ENCODE measurements at regions not wholly inside any gene's neighbourhood (a gene's known extent, or its start where the extent isn't known, plus 50 kb on each side); places are given as distances from the start of the nearest gene placed in this dataset.

- ATAC-seq (ENCODE audit: low read depth): no peak
- Histone ChIP-seq H4K20me1 (ENCODE audit: control insufficient read depth, insufficient read depth, low read length, poor library complexity, severe bottlenecking) (no peaks in the 10 kb centered on the region), H3K27me3 (replicated peaks in 1 of 4; ENCODE audit: control extremely low read depth in 1 of 4, control insufficient read depth in 3 of 4, insufficient read depth in 4 of 4, low read length in 3 of 4) (peaks cover 0 to 4% (median 0%) of the 10 kb centered on the region in 4 experiments), H3K9ac (ENCODE audit: low read length) (no peak overlapping the region), H3K4me2 (replicated peaks; ENCODE audit: low read depth, low read length, poor library complexity, severe bottlenecking) (no peak overlapping the region), H3K4me1 (ENCODE audit: control insufficient read depth in 2 of 2, insufficient read depth in 2 of 2, low read length in 2 of 2) (no peaks in the 10 kb centered on the region), H2AFZ (ENCODE audit: insufficient read depth, low read depth, low read length, poor library complexity, severe bottlenecking) (no peak overlapping the region), H3K27ac (ENCODE audit: low read length in 2 of 2) (no peak overlapping the region), H3K9me3 (ENCODE audit: control extremely low read depth in 1 of 3, control insufficient read depth in 2 of 3, insufficient read depth in 1 of 3, low read length in 2 of 3) (no peaks in the 10 kb centered on the region), H3K4me3 (ENCODE audit: control extremely low read depth in 1 of 5, extremely low read depth in 1 of 5, insufficient read depth in 1 of 5, low read depth in 2 of 5, low read length in 4 of 5) (no peak overlapping the region), H3K36me3 (replicated peaks in 1 of 2; ENCODE audit: control extremely low read depth in 1 of 2, control insufficient read depth in 1 of 2, extremely low read depth in 1 of 2, insufficient read depth in 2 of 2, low read length in 1 of 2) (no peaks in the 10 kb centered on the region), H3K79me2 (ENCODE audit: control insufficient read depth, insufficient read depth, low read length) (no peaks in the 10 kb centered on the region)
- Mint-ChIP-seq H3K4me1 (no peaks in the 10 kb centered on the region), H3K27me3 (peaks cover 22% of the 10 kb centered on the region), H3K4me3 (no peak overlapping the region), H3K27ac (no peak overlapping the region), H3K9me3 (ENCODE audit: insufficient read depth) (no peaks in the 10 kb centered on the region)
- WGBS (ENCODE audit: insufficient coverage): no CpG with 5 or more reads among the region's 1 CpG
- ChIA-PET POLR2A (no interaction called here), CTCF (interaction anchor here (0.8 to 1.8 kb wide), 2 partner anchors 10 to 19 kb away, joined by 3 to 5 read pairs; no protein-coding TSS in a partner anchor)
- intact Hi-C loops (cut with micrococcal nuclease): no loop called here
- no peak for TF ChIP-seq EZH2 (IDR thresholded peaks at IDR 0.05; ENCODE audit: borderline replicate concordance, insufficient read depth, low read depth, low read length, poor library complexity, severe bottlenecking)
- TF ChIP-seq CTCF (IDR thresholded peaks at IDR 0.05): no peak
- DNase-seq: no peak
Observed at GRCh38 chr3:43874290-43874689, 183.6 kb downstream of the ABHD5 start.

GRCh38 chr3:43874731-43875130 is 184.0 kb downstream of the ABHD5 start:
- no peak overlapping the region for H3K27ac Mint-ChIP-seq
- WGBS (ENCODE audit: insufficient coverage): no CpG with 5 or more reads among the region's 1 CpG
- Histone ChIP-seq H3K9me3 (ENCODE audit: control extremely low read depth in 1 of 3, control insufficient read depth in 2 of 3, insufficient read depth in 1 of 3, low read length in 2 of 3) (no peaks in the 10 kb centered on the region), H3K36me3 (replicated peaks in 1 of 2; ENCODE audit: control extremely low read depth in 1 of 2, control insufficient read depth in 1 of 2, extremely low read depth in 1 of 2, insufficient read depth in 2 of 2, low read length in 1 of 2) (no peaks in the 10 kb centered on the region), H3K4me3 (ENCODE audit: control extremely low read depth in 1 of 5, extremely low read depth in 1 of 5, insufficient read depth in 1 of 5, low read depth in 2 of 5, low read length in 4 of 5) (no peak overlapping the region), H3K4me1 (ENCODE audit: control insufficient read depth in 2 of 2, insufficient read depth in 2 of 2, low read length in 2 of 2) (no peaks in the 10 kb centered on the region), H4K20me1 (ENCODE audit: control insufficient read depth, insufficient read depth, low read length, poor library complexity, severe bottlenecking) (no peaks in the 10 kb centered on the region), H3K79me2 (ENCODE audit: control insufficient read depth, insufficient read depth, low read length) (no peaks in the 10 kb centered on the region), H3K27me3 (replicated peaks in 1 of 4; ENCODE audit: control extremely low read depth in 1 of 4, control insufficient read depth in 3 of 4, insufficient read depth in 4 of 4, low read length in 3 of 4) (peaks cover 0 to 4% (median 0%) of the 10 kb centered on the region in 4 experiments), H3K4me2 (replicated peaks; ENCODE audit: low read depth, low read length, poor library complexity, severe bottlenecking) (no peak overlapping the region), H3K9ac (ENCODE audit: low read length) (no peak overlapping the region), H2AFZ (ENCODE audit: insufficient read depth, low read depth, low read length, poor library complexity, severe bottlenecking) (no peak overlapping the region), H3K27ac (ENCODE audit: low read length in 2 of 2) (no peak overlapping the region)
- no peak for ATAC-seq (ENCODE audit: low read depth)
- H3K4me3 Mint-ChIP-seq: no peak overlapping the region
- peaks cover 18% of the 10 kb centered on the region for H3K27me3 Mint-ChIP-seq
- TF ChIP-seq CTCF (IDR thresholded peaks at IDR 0.05) (no peak), EZH2 (IDR thresholded peaks at IDR 0.05; ENCODE audit: borderline replicate concordance, insufficient read depth, low read depth, low read length, poor library complexity, severe bottlenecking) (no peak)
- POLR2A ChIA-PET: no interaction called here
- DNase-seq: no peak
- H3K4me1 Mint-ChIP-seq: no peaks in the 10 kb centered on the region
- intact Hi-C loops (cut with micrococcal nuclease): no loop called here
- CTCF ChIA-PET: interaction anchor here (0.8 to 1.8 kb wide), 2 partner anchors 10 to 19 kb away, joined by 3 to 5 read pairs; no protein-coding TSS in a partner anchor
- no peaks in the 10 kb centered on the region for H3K9me3 Mint-ChIP-seq (ENCODE audit: insufficient read depth)
